ENCODE measurements at regions not wholly inside any gene's neighbourhood (a gene's known extent, or its start where the extent isn't known, plus 50 kb on each side); places are given as distances from the start of the nearest gene placed in this dataset.
"Not testable (repeated sequence)": the region's sequence is repeated elsewhere in the genome, so short reads cannot be mapped to it uniquely, and the experiment has no call there.

DNA sequence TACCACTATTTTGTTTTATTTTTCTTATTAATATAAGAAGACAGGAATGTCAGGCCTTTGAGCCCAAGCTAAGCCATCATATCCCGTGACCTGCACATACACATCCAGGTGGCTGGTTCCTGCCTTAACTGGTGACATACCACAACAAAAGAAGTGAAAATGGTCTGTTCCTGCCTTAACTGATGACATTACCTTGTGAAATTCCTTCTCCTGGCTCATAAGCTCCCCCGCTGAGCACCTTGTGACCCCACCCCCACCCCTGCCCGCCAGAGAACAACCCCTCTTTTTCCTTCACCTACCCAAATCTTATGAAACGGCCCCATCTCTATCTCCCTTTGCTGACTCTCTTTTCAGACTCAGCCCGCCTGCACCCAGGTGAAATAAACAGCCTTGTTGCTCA, 277.5 kb upstream of the PTPRD start:
- TF ChIP-seq, protein P1, sequence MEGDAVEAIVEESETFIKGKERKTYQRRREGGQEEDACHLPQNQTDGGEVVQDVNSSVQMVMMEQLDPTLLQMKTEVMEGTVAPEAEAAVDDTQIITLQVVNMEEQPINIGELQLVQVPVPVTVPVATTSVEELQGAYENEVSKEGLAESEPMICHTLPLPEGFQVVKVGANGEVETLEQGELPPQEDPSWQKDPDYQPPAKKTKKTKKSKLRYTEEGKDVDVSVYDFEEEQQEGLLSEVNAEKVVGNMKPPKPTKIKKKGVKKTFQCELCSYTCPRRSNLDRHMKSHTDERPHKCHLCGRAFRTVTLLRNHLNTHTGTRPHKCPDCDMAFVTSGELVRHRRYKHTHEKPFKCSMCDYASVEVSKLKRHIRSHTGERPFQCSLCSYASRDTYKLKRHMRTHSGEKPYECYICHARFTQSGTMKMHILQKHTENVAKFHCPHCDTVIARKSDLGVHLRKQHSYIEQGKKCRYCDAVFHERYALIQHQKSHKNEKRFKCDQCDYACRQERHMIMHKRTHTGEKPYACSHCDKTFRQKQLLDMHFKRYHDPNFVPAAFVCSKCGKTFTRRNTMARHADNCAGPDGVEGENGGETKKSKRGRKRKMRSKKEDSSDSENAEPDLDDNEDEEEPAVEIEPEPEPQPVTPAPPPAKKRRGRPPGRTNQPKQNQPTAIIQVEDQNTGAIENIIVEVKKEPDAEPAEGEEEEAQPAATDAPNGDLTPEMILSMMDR (IDR thresholded peaks at IDR 0.05; ENCODE audit: low read length) = not testable (repeated sequence)
- TF ChIP-seq EZH2phosphoT487 (IDR thresholded peaks at IDR 0.05; ENCODE audit: low read length) = not testable (repeated sequence)

Measured in MM.1S (cell line).